ENCODE measurements at regions not wholly inside any gene's neighbourhood (a gene's known extent, or its start where the extent isn't known, plus 50 kb on each side); places are given as distances from the start of the nearest gene placed in this dataset.

DNA sequence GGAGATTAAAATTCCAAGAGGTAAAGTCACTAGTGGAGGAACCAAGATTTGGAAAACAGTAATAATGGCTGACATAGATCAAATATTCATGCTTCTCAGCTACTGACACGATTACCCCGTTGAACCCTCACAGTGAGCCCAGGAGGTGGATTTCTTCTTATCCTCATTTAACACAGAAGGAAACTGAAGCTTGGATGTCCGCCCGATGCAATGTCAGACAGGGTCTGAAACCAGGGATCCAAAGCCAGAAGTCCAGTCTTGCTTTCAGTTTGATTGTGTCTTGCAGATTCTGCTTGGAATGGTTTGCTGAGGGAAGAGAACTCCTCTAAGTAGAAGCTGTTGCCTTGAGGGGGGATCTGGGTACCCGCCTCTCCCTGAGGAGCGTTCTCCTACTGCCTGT lies 404.7 kb downstream of the KCNRG start:
- no peaks in the 10 kb centered on the region for H3K79me2 ChIP-seq (ENCODE audit: control insufficient read depth, insufficient read depth, low read length)
- no peak overlapping the region for H3K9ac ChIP-seq (ENCODE audit: insufficient read depth, low read length)
- no peaks in the 10 kb centered on the region for H3K9me3 ChIP-seq (ENCODE audit: control insufficient read depth, insufficient read depth, low read depth, low read length)
- peak overlapping the region in 1 of 4 experiments; percentile 19 for H3K4me3 ChIP-seq (replicated peaks in 1 of 4; ENCODE audit: control extremely low read depth in 1 of 4, insufficient read depth in 1 of 4, low read depth in 3 of 4, low read length in 4 of 4)
- TF ChIP-seq CTCF (conservative IDR thresholded peaks at IDR 0.05 in 1 of 2, IDR thresholded peaks at IDR 0.05 in 1 of 2; ENCODE audit: low read depth in 1 of 2, low read length in 2 of 2) (no peak), EZH2 (IDR thresholded peaks at IDR 0.05; ENCODE audit: low read length, missing control alignments) (no peak)
- H2AFZ ChIP-seq (ENCODE audit: low read length), result peak overlapping the region; percentile 45
- no peaks in the 10 kb centered on the region for H3K36me3 ChIP-seq (ENCODE audit: control insufficient read depth, insufficient read depth, low read length)
- no peaks in the 10 kb centered on the region for H3K27me3 ChIP-seq (ENCODE audit: control insufficient read depth, insufficient read depth, low read length)
- H3K4me2 ChIP-seq (ENCODE audit: extremely low read depth, insufficient read depth, low read length), result peak overlapping the region; percentile 72
- no peak overlapping the region for H3K27ac ChIP-seq (ENCODE audit: insufficient read depth, low read length)
- DNase-seq (ENCODE audit: low read depth in 2 of 2), result peak in 1 of 2 donors; percentile 28
- H4K20me1 ChIP-seq (ENCODE audit: control insufficient read depth, extremely low read depth, insufficient read depth, low read length), result no peaks in the 10 kb centered on the region
- peaks cover 16% of the 10 kb centered on the region for H3K4me1 ChIP-seq (ENCODE audit: control insufficient read depth, extremely low read depth, insufficient read depth, low read length)

DNA sequence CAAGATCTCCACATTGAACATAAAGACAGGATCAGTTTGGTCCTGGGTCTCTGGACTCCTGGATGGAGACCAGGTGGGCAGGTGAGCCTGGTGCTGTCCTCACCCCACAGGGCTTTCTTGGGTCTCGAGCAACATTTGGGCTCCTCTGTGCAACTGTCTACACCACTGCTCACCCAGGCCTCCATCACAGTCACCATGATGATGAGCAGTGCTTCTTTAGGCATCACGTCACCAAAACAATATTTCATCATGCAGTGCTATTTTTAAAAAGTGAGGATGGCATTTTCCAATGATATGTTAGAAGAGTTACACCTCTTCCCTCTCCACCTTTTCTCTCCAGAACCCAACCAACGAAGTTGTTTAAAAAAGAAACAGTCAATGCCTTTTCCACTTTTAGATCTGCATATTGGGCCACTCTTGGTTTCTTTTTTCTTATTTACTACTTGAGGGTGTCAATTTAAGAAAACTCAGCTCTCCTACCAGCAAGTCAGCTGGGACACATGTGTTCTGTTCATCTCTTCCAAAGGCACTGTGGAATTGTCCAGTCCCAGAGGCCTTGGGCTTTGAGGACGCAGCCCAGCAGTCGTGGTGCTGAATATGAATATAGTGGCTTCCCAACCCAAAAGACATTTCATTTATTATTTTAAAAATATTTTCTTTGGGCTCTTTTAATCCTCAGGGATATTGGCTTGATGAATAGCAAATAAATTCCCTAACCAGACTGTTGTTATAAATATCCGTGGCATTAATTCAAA lies 405.7 kb downstream of the KCNRG start:
- Histone ChIP-seq H3K36me3 (ENCODE audit: control insufficient read depth, insufficient read depth, low read length) (no peaks in the 10 kb centered on the region), H3K27me3 (ENCODE audit: control insufficient read depth, insufficient read depth, low read length) (no peaks in the 10 kb centered on the region), H4K20me1 (ENCODE audit: control insufficient read depth, extremely low read depth, insufficient read depth, low read length) (no peaks in the 10 kb centered on the region), H3K4me2 (ENCODE audit: extremely low read depth, insufficient read depth, low read length) (no peak overlapping the region), H3K79me2 (ENCODE audit: control insufficient read depth, insufficient read depth, low read length) (no peaks in the 10 kb centered on the region), H3K9ac (ENCODE audit: insufficient read depth, low read length) (no peak overlapping the region), H3K9me3 (ENCODE audit: control insufficient read depth, insufficient read depth, low read depth, low read length) (no peaks in the 10 kb centered on the region), H3K4me1 (ENCODE audit: control insufficient read depth, extremely low read depth, insufficient read depth, low read length) (peaks cover 16% of the 10 kb centered on the region), H3K27ac (ENCODE audit: insufficient read depth, low read length) (no peak overlapping the region), H2AFZ (ENCODE audit: low read length) (no peak overlapping the region), H3K4me3 (replicated peaks in 1 of 4; ENCODE audit: control extremely low read depth in 1 of 4, insufficient read depth in 1 of 4, low read depth in 3 of 4, low read length in 4 of 4) (no peak overlapping the region)
- no peak for TF ChIP-seq CTCF (conservative IDR thresholded peaks at IDR 0.05 in 1 of 2, IDR thresholded peaks at IDR 0.05 in 1 of 2; ENCODE audit: low read depth in 1 of 2, low read length in 2 of 2)
- no peak for DNase-seq (ENCODE audit: low read depth in 2 of 2)

- peak; percentile 38 to 71 for DNase-seq (ENCODE audit: low read depth in 2 of 2)
- Histone ChIP-seq H3K27me3 (ENCODE audit: control insufficient read depth, insufficient read depth, low read length) (no peaks in the 10 kb centered on the region), H3K4me2 (ENCODE audit: extremely low read depth, insufficient read depth, low read length) (no peak overlapping the region), H3K36me3 (ENCODE audit: control insufficient read depth, insufficient read depth, low read length) (no peaks in the 10 kb centered on the region), H3K4me1 (ENCODE audit: control insufficient read depth, extremely low read depth, insufficient read depth, low read length) (peaks cover 16% of the 10 kb centered on the region), H4K20me1 (ENCODE audit: control insufficient read depth, extremely low read depth, insufficient read depth, low read length) (no peaks in the 10 kb centered on the region), H2AFZ (ENCODE audit: low read length) (no peak overlapping the region), H3K9me3 (ENCODE audit: control insufficient read depth, insufficient read depth, low read depth, low read length) (no peaks in the 10 kb centered on the region), H3K4me3 (replicated peaks in 1 of 4; ENCODE audit: control extremely low read depth in 1 of 4, insufficient read depth in 1 of 4, low read depth in 3 of 4, low read length in 4 of 4) (no peak overlapping the region), H3K79me2 (ENCODE audit: control insufficient read depth, insufficient read depth, low read length) (no peaks in the 10 kb centered on the region), H3K27ac (ENCODE audit: insufficient read depth, low read length) (no peak overlapping the region), H3K9ac (ENCODE audit: insufficient read depth, low read length) (no peak overlapping the region)
- no peak for TF ChIP-seq CTCF (conservative IDR thresholded peaks at IDR 0.05 in 1 of 2, IDR thresholded peaks at IDR 0.05 in 1 of 2; ENCODE audit: low read depth in 1 of 2, low read length in 2 of 2)
- no peak for TF ChIP-seq EZH2 (IDR thresholded peaks at IDR 0.05; ENCODE audit: low read length, missing control alignments)
Observed at GRCh38 chr13:50421473-50422130, 406.4 kb downstream of the KCNRG start.

Data from fibroblast of lung (primary cell).